ENCODE measurements at regions not wholly inside any gene's neighbourhood (a gene's known extent, or its start where the extent isn't known, plus 50 kb on each side); places are given as distances from the start of the nearest gene placed in this dataset.

DNA sequence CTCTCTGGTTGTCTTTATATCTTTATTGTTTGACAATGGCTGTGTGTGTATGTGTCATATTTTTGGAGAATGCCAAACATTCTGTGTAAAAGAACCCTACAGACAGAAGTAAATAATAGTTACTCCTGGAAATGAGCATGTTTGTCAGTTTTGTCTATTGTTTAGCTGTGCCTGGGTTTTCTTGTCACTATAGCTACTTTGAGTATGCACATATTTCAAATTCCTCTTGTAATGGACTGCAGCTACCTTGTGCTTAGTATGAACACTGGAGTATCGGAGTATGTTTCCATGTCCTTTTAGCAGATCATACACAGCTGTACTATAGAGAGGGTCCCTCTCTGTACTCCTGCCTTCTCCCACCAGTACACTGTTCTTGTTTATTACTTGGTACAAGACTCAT lies 58.0 kb upstream of the DOCK10 start:
- POLR2A ChIA-PET = interaction anchor here in 1 of 2 donors (0.9 kb wide), 1 partner anchor 38 kb away, joined by 4 read pairs; no protein-coding TSS in a partner anchor
- no peak overlapping the region for H3K27ac ChIP-seq (ENCODE audit: low read length)
- H3K4me1 ChIP-seq (ENCODE audit: control insufficient read depth in 1 of 2, extremely low read depth in 1 of 2, insufficient read depth in 2 of 2, low read length in 2 of 2) = no peaks in the 10 kb centered on the region
- H3K9me3 ChIP-seq = no peaks in the 10 kb centered on the region
- Mint-ChIP-seq H3K27me3 (no peaks in the 10 kb centered on the region), H3K9me3 (no peaks in the 10 kb centered on the region), H3K4me3 (no peak overlapping the region), H3K36me3 (no peaks in the 10 kb centered on the region), H3K4me1 (no peaks in the 10 kb centered on the region), H3K27ac (no peak overlapping the region)
- H3K27me3 ChIP-seq (replicated peaks in 1 of 2; ENCODE audit: control insufficient read depth in 2 of 2, extremely low read depth in 1 of 2, insufficient read depth in 2 of 2, low read length in 1 of 2) = no peaks in the 10 kb centered on the region
- H3K4me3 ChIP-seq (ENCODE audit: control insufficient read depth in 1 of 2, extremely low read depth in 1 of 2, low read length in 1 of 2) = no peak overlapping the region
- ATAC-seq (replicated peaks in 1 of 4) (no peak), DNase-seq (no peak)
- CTCF ChIA-PET = no interaction called here
- no CpG with 5 or more reads among the region's 1 CpG for WGBS (ENCODE audit: insufficient coverage)
- H3K36me3 ChIP-seq (ENCODE audit: control insufficient read depth in 2 of 2, extremely low read depth in 1 of 2, insufficient read depth in 1 of 2, low read length in 1 of 2) = no peaks in the 10 kb centered on the region

- ChIA-PET POLR2A (no interaction called here), CTCF (interaction anchor here in 1 of 2 donors (0.8 kb wide), 1 partner anchor 17 kb away, joined by 3 read pairs; no protein-coding TSS in a partner anchor)
- H3K9me3 Mint-ChIP-seq = peaks cover 0 to 4% (median 0%) of the 10 kb centered on the region in 3 donors
- Histone ChIP-seq H3K4me1 (ENCODE audit: control insufficient read depth in 1 of 2, extremely low read depth in 1 of 2, insufficient read depth in 2 of 2, low read length in 2 of 2) (no peaks in the 10 kb centered on the region), H3K27me3 (replicated peaks in 1 of 2; ENCODE audit: control insufficient read depth in 2 of 2, extremely low read depth in 1 of 2, insufficient read depth in 2 of 2, low read length in 1 of 2) (no peaks in the 10 kb centered on the region), H3K36me3 (ENCODE audit: control insufficient read depth in 2 of 2, extremely low read depth in 1 of 2, insufficient read depth in 1 of 2, low read length in 1 of 2) (no peaks in the 10 kb centered on the region), H3K4me3 (ENCODE audit: control insufficient read depth in 1 of 2, extremely low read depth in 1 of 2, low read length in 1 of 2) (no peak overlapping the region), H3K27ac (ENCODE audit: low read length) (no peak overlapping the region), H3K9me3 (no peaks in the 10 kb centered on the region)
- no peaks in the 10 kb centered on the region for H3K36me3 Mint-ChIP-seq
- H3K4me1 Mint-ChIP-seq = no peaks in the 10 kb centered on the region
- H3K27ac Mint-ChIP-seq = no peak overlapping the region
- ATAC-seq (replicated peaks in 1 of 4) (no peak), DNase-seq (no peak)
- no CpG with 5 or more reads among the region's 1 CpG for WGBS (ENCODE audit: insufficient coverage)
- H3K27me3 Mint-ChIP-seq = peaks cover 3 to 7% of the 10 kb centered on the region in 2 donors
- H3K4me3 Mint-ChIP-seq = no peak overlapping the region
These were observed 54.8 kb upstream of the DOCK10 start for GRCh38 chr2:225097035-225097434.

Data from T-cell (primary cell).